HG03432 (cell line): ENCODE measurements at regions not wholly inside any gene's neighbourhood (a gene's known extent, or its start where the extent isn't known, plus 50 kb on each side); places are given as distances from the start of the nearest gene placed in this dataset.
"Not testable (repeated sequence)": the region's sequence is repeated elsewhere in the genome, so short reads cannot be mapped to it uniquely, and the experiment has no call there.

Experiments used
- ATAC-seq: cut with Tn5 transposase; IDR thresholded peaks from one replicate; pipeline ENCODE4 v1.9.1; 2021; ENCODE audit warnings: mild to moderate bottlenecking, moderate library complexity; ENCODE audit not compliant: unreplicated experiment

GRCh38 chr7:131937868-131938267 lies 381.4 kb upstream of the PODXL start:
- ATAC-seq: no peak

GRCh38 chr7:131935180-131935579 lies 378.8 kb upstream of the PODXL start:
- ATAC-seq: no peak

- ATAC-seq: no peak
These were observed 378.0 kb upstream of the PODXL start for GRCh38 chr7:131934452-131934851.

- ATAC-seq: no peak
These were observed 377.4 kb upstream of the PODXL start for GRCh38 chr7:131933751-131934289.

GRCh38 chr7:131933219-131933618 lies 376.8 kb upstream of the PODXL start:
- not testable (repeated sequence) for ATAC-seq

GRCh38 chr7:131932271-131932670 lies 375.8 kb upstream of the PODXL start:
- no peak for ATAC-seq

- ATAC-seq: no peak
These were observed 374.9 kb upstream of the PODXL start for GRCh38 chr7:131931370-131931769.

- no peak for ATAC-seq
These were observed 373.2 kb upstream of the PODXL start for GRCh38 chr7:131929632-131930031.

GRCh38 chr7:131927770-131928423 lies 371.5 kb upstream of the PODXL start:
- ATAC-seq: no peak

GRCh38 chr7:131925636-131926035 lies 369.2 kb upstream of the PODXL start:
- no peak for ATAC-seq

GRCh38 chr7:131924857-131925256 lies 368.4 kb upstream of the PODXL start:
- no peak for ATAC-seq

GRCh38 chr7:131922948-131923347 lies 366.5 kb upstream of the PODXL start:
- not testable (repeated sequence) for ATAC-seq

- no peak for ATAC-seq
These were observed 364.6 kb upstream of the PODXL start for GRCh38 chr7:131921016-131921415.

- no peak for ATAC-seq
These were observed 363.7 kb upstream of the PODXL start for GRCh38 chr7:131919920-131920709.

GRCh38 chr7:131911112-131911511 lies 354.7 kb upstream of the PODXL start:
- ATAC-seq: no peak

GRCh38 chr7:131909151-131909768 lies 352.8 kb upstream of the PODXL start:
- ATAC-seq: no peak

GRCh38 chr7:131908714-131909113 lies 352.3 kb upstream of the PODXL start:
- no peak for ATAC-seq

GRCh38 chr7:131905471-131905973 lies 349.1 kb upstream of the PODXL start:
- ATAC-seq: no peak

GRCh38 chr7:131904760-131905327 lies 348.4 kb upstream of the PODXL start:
- no peak for ATAC-seq

GRCh38 chr7:131903315-131903714 lies 346.9 kb upstream of the PODXL start:
- ATAC-seq: no peak

- ATAC-seq: no peak
These were observed 344.4 kb upstream of the PODXL start for GRCh38 chr7:131900785-131901287.
